HG02840 (cell line): ENCODE measurements at regions not wholly inside any gene's neighbourhood (a gene's known extent, or its start where the extent isn't known, plus 50 kb on each side); places are given as distances from the start of the nearest gene placed in this dataset.
"Not testable (repeated sequence)": the region's sequence is repeated elsewhere in the genome, so short reads cannot be mapped to it uniquely, and the experiment has no call there.

Experiments
- ATAC-seq: cut with Tn5 transposase; IDR thresholded peaks from one replicate; pipeline ENCODE4 v1.9.1; 2021; ENCODE audit warnings: mild to moderate bottlenecking, moderate library complexity, moderate number of reproducible peaks; ENCODE audit not compliant: unreplicated experiment, low FRiP score

DNA sequence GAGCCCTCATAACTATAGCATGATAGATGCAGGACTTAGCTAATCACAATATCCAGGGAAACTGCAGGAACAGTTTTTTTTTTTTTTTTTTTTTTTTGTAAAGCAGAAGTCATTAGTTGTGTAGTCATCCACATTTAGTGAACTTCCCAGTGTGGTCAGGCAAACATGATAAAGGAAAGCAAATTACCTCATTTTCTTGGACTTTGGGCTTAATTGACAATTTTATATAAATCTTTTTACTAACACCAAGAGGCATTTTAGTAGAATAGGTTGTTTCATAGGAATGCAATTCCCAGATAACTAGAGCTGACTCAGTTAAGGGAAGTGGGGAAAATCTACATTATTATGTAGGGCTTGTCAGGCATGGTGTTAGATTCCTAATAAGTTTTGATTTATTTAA lies 142.7 kb upstream of the GCFC2 start:
- ATAC-seq = no peak

DNA sequence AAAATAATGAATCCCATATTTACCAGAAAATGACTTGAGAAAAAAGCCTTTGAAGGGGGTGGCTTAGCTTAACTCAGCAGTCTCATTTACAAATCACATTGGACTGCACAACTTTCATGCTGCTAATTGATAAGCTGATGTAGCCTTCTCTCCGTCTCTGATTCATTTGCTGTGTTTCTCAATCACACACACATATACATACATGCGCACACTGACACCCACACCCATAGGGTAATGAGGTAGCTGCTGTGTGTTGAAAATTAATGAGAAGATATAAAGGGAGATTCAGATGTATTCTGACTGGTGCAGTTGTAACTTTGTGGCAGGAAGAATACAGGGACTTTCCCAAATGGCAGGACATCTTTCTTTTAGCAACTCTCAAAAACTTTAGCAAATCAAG lies 141.9 kb upstream of the GCFC2 start:
- no peak for ATAC-seq

DNA sequence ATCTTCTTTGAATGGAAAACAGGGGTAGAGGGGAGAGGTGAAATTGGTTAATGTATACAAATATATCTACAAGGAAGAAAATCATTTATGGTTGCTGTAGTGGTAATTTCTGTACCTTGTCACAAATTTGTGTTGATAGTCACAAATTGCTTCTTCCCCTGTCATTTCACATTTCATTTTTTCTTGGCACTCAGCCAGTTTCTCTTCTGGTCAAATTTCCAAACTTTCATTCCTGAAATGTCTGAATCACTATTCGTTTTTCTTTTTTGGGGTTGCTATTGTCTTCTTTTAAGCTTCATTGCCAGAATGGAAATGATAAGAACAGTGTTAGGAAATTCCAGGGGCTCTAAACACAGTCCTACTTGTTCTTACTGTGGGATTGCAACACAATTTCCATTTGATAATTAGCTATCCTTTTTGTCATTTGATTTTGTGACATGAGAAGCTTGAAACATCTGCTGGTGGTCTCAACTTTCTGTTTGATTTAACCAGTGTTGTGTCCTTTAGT lies 136.0 kb upstream of the GCFC2 start:
- no peak for ATAC-seq

DNA sequence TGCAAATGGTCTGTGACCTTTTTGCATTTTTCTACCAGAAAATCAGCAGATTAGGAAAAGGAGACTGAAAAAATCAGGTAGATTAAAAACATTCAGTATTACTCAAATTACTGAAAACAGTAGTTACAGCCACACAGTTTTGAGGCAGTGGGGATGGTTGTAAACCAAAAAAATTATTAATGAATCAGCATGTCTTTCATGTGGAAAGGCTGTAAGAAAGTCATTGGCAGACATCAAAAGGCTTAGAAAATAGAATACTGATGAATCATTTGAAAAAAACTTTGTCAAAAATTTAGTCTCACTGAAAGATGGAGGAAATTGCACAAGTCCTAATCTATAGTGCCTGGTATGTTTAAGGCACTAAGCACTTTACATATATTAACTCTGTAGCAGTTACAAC lies 133.9 kb upstream of the GCFC2 start:
- no peak for ATAC-seq

DNA sequence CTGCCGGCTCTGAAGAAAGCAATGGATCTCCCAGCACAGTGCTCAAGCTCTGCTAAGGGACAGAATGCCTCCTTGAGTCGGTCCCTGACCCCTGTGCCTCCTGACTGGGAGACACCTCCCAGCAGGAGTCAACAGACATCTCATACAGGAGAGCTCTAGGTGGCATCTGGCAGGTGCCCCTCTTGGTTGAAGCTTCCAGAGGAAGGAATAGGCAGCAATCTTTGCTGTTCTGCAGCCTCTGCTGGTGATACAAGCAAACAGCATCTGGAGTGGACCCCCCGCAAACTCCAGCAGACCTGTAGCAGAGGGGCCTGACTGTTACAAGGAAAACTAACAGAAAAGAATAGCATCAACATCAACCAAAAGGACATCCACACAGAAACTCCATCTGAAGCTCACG lies 123.9 kb upstream of the GCFC2 start:
- ATAC-seq = not testable (repeated sequence)

DNA sequence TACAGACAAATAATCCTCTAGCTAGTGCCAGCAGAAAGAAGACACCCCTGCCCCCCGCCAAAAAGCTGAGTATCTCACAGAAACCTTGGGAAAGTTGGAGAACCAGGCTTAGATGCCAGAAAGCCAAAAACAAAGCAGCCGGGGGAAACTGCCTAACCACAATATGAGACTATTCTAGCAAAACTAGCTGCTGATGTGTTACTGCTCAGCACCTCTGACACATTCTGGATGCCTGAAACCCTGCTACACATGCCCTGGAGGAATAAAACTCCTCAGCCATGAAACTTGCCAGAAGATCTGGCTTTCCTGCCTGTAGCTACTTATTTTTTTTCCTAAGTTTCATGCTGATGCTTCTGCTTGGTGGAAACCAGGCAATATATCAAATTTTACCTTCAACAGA lies 122.7 kb upstream of the GCFC2 start:
- no peak for ATAC-seq

DNA sequence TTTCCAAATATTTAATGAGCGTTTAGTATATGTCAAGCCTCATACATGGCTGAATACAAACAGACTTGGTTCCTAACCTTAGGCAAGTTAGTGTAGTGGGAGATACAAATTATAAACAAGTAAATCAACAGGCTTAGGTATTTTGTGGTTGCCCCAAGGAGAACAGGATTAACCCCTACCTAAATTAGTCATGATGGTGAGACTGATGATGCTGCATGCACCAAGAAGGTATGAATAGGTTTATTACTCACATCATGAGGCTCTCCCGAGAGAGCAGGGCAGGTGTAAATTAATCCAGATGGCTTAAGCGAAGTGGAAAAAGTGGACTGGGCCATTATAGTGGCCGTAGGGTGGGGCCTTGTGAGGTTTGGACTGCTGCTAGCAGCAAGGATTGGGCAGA lies 118.1 kb upstream of the GCFC2 start:
- ATAC-seq = no peak

DNA sequence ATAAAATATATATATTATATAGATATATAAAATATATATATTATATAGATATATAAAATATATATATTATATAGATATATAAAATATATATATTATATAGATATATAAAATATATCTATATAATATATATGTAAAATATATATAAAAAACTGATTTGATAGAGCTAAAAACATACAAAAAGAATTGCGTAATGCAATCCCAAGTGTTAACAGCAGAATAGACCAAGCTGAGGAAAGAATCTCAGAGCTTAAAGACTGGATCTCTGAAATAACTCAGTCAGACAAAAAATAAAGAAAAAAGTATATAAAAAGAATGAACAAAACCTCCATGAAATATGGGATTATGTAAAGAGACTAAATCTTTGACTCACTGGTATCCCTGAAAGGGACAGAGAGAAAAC lies 112.8 kb upstream of the GCFC2 start:
- not testable (repeated sequence) for ATAC-seq

DNA sequence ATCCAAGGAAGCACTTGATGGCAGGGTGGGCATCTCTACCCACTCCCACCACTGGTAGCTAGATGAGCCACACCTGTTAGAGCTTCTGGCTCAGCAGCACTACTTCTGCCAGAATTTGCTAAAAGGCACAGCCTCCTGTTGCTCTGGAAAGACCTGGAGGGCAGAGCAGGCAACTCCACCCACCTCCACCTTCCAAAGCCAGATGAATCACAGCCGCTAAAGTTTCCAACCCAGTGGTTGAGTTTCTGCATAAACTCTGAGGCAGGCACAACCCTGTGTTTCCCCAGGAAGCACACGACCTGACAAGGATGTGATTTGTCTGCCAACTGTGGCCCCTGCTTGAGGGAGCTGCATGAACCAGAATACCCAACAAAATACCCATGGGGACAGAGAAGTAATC lies 111.6 kb upstream of the GCFC2 start:
- no peak for ATAC-seq

DNA sequence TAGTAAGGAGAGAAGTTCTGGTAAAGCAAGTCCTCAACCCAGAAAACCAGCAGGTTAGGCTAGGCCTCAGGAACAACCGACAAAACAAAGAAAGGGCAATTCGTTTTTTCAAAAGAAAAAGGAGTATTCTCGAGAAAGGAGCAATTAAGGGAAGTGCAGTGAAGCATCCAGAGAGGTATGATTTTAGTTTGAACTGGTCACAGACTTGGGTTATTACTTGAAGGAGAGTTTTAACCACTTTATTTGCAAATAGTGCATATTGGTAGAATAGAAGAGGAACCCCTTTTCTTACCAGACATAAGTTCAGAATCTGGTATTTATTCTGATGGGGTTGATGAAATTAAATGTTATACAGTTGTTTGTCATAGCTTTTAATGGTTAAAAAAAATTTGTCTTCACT lies 110.0 kb upstream of the GCFC2 start:
- no peak for ATAC-seq

DNA sequence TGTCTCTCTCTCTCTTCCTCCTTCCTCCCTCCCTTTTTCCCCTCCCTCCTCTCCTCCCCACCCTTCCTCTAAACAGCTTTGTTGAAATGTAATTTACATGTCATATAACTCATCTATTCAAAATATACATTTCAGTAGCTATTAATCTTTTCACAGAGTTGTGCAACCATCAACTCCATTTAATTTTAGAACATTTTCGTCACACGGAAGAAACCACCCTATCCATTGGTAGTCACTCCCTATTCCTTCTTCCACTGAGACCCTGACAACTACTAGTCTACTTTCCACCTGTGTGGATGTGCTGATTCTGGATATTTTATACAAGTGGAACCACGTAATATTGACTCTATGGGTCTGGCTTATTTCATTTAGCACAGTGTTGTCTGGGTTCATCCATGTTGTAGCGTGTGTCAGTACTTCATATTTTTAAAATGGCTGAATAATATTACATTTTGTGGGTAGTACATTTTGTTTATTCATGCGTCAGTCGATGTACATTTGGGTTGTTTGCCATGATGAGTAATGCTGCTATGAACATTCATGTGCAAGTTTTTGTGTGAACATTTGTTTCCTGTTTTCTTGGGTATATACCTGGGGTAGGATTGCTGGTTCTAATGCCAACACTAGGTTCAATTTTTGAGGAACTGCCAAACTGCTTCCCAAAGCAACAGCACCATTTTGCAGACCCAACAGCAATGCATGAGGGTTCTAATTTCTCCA lies 100.1 kb upstream of the GCFC2 start:
- ATAC-seq = no peak

DNA sequence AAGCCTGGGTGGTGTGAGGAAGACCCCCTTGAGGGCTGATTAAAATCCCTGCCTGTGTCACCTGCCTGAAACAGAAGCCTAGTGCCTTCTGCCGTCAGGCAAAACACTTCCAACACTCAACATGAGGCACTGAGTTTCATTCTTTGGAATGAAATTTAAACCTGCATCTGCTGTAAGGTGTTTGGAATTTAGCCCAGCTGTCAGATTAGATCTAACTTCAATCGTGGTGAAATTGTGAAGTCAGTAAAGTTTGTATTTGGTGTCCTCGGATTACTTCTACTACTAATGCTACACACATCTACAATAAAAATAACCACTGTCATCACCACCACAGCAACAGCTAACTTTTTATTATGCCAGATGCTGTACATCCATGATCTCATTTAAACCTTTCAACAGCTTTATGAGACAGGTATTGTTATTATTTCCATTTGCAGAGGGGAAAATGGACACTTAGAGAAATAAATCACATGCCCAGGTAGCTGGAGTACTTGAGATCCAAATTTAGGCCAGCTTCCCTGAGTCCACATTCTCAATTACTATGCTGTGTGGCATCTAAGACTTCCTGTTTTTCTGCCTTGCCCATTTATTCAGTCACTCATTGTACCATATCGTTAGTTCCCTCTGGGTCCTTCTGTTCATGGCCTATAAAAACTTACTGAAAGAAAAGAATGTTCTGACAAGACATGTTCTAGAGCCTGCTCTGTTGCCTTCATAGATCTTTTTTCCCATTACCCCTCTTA lies 98.2 kb upstream of the GCFC2 start:
- no peak for ATAC-seq

DNA sequence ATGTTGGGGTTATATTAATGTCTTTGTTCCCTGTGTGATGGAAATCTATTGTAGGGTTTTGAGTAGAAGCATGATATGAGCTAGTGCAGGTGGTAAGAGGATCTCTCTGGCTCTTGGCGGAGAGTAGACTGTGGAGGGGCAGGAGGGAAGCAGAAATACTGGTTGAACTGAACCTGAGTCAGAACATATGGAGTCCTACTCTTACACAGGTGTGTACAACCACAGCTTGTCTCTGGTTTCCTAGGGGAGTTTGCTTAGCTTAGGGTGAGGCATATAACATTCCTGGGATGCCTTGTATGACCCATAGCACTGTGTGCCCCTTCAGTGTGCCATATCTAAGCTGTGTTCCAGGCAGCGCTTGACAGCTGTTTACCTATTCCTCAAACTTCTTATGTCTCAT lies 97.3 kb upstream of the GCFC2 start:
- no peak for ATAC-seq

DNA sequence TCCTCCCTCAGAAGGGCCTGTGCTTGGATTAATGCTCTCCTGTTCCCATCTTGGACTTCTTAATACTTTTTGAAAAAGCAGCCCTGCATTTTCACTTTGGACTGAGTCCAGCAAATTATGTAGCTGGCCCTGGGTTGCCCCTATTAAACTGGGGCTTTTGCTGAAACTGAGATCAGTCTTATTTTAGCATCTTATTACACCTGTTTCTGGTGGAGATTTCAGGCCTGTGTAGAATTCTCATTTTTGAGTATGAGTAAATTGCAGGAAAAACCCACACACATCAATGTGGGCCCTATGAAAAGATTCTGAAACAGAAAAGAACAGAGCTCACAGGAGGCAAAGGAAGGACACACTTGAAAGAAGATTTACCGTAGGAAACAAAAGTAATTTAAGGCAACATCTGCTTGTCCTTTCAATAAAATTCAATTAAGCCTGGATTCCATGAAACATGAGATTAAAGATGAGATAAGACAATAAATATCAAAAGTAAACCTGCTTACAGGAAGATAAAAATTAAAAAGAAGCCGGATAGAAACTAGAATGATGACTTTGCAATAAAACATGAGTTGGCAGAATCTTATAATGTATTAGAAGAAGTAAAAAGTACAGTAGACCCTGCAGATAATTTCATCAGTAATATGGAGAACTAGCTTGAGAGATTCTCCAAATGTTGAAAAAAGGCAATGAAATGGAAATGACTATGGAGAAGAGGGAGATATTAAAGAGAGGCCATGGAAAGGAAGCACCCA lies 90.7 kb upstream of the GCFC2 start:
- peak; percentile 50 for ATAC-seq

DNA sequence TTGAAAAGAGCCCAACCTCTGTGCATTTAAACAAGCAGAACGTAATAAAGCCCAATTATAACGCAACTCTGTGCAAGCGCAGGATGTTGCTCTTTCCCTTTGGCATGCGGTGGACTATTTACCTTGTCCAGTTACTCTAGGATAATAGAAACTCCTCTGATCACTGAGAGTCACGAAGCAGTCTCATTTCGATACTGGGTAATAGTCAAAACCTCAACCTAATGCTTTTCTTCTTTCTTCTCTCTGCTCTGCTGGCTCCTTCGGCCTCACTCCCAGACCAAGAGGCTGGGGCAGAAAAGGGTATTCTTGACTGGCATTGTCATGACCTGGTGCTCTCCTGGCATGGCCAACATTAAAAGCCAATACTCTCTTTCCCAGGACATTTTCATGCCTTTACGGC lies 89.7 kb upstream of the GCFC2 start:
- ATAC-seq = peak; percentile 56

DNA sequence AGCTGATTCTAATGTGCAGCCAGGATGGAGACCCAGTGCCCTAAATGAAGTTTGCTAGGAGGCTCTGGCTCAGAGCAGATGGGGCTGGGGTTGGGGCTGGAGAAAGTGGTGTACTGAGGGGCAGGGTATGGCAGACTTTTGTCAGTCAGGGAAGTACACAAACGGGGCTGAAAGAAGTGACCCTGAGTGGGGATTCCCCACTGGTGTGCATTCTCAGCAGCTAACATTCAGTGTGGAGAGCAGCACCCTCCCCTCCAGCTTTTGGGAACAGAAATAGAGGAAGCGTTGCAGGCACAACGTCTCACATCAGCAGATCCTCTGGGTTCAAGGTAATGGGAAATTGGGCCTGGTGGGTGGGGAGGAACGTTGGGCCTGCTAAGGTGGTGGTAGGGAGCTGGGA lies 89.1 kb upstream of the GCFC2 start:
- ATAC-seq = peak; percentile 43

DNA sequence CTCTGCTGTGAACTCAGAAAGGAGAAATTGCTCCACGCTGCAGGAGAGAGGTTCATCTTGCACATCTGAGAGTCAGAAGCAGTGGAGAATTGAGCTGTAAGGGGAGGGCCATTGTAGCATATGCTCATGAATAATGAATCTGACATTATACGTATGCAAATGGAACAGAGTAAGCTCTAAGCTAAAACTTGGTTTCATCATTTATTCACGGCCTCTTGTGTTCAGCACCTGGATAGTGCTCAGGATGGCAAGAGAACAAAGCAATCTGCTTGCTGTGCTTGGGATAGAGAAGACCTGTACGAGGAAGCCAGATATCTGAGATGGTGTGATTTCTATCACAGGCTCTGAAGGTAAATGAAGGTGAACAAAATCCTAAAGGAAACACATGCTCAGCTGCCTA lies 87.9 kb upstream of the GCFC2 start:
- ATAC-seq = no peak

DNA sequence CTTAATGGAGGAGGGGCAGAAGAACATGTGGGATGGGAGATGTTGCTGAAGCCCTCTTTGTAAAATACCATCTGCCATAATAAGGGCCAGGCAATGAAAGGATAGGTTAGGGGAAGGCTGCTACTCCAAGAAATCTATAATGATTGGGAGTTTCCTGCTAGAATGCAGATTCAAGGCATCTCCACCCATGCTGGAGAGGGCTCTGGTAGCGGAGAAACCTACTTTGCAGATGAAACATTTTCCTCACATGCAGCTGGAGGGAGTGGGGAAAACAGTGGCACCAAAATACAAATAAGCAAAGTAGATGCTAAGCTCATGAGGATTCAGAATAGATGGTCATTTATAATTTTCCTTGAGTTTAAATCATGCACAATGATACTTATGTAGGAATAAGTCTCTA lies 82.3 kb upstream of the GCFC2 start:
- no peak for ATAC-seq

DNA sequence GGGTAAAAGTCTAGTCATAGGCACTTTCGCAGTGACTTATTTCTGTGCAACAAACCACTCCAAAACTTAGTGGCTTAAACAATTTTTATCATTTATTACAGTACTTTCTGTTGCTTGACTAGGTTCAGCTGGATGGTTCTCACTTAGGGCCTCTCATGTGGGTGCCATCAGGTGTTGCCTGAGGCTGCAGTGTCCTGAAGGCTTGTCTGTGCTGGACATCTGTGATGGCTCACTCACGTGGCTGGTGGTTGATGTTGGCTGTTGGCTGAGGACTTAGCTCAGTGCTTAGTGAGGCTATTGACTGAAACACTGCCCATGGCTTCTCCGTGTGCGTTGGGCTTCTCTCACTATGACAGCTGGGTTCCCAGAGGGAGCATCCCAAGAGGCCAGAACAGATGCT lies 81.4 kb upstream of the GCFC2 start:
- no peak for ATAC-seq

DNA sequence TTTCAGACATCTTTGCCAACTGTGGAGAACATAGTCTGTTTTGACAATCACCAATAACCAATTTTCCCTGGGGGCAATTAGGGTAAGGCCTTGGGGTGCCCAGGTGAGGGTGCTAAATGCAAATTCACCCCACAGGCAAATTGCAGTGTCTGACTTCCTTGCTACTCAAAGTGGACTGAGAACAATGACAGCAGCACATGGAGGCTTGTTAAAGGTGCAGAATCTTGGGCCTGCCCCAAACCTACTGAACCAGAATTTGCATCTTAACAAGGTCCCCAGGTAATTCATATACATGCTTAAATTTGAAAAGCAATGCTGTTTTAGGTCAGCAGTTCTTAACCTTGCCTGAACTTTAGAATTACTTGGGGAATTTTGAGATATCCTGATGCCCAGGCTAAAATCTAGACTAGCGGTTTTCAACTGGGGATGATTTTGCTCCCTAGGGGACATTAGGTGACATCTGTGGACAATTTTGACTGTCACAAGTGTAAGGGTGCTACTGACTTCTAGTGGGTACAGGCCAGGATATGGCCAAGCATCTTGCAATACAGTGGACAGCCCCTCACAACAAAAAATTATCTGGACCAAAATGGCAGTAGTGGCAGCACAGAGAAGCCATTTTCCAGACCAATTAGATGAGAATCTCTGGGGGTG lies 80.2 kb upstream of the GCFC2 start:
- no peak for ATAC-seq
